ENCODE measurements at regions not wholly inside any gene's neighbourhood (a gene's known extent, or its start where the extent isn't known, plus 50 kb on each side); places are given as distances from the start of the nearest gene placed in this dataset.

GRCh38 chr2:121131375-121131774 is 153.6 kb downstream of the TFCP2L1 start:
- CTCF ChIA-PET: interaction anchor here (0.6 to 1.6 kb wide), 3 partner anchors 27 to 1215 kb away, joined by 3 to 4 read pairs (median 4); no protein-coding TSS in a partner anchor
- POLR2A ChIA-PET: no interaction called here
- no peak for DNase-seq (ENCODE audit: low read depth)
- Histone ChIP-seq H3K36me3 (ENCODE audit: control insufficient read depth, insufficient read depth, low read length) (no peaks in the 10 kb centered on the region), H3K4me3 (ENCODE audit: low read depth, low read length) (no peak overlapping the region), H3K27me3 (ENCODE audit: control insufficient read depth, insufficient read depth, low read length) (peaks cover 6% of the 10 kb centered on the region)
- TF ChIP-seq CTCF (IDR thresholded peaks at IDR 0.05; ENCODE audit: insufficient read depth, low read depth, low read length): no peak

GRCh38 chr2:121132054-121132761 is 152.8 kb downstream of the TFCP2L1 start:
- DNase-seq (ENCODE audit: low read depth): no peak
- no peak overlapping the region for H3K4me3 ChIP-seq (ENCODE audit: low read depth, low read length)
- TF ChIP-seq CTCF (IDR thresholded peaks at IDR 0.05; ENCODE audit: insufficient read depth, low read depth, low read length): no peak
- H3K36me3 ChIP-seq (ENCODE audit: control insufficient read depth, insufficient read depth, low read length): no peaks in the 10 kb centered on the region
- ChIA-PET CTCF (interaction anchor here (0.6 to 1.6 kb wide), 5 partner anchors 18 to 1216 kb away, joined by 3 to 4 read pairs (median 3); no protein-coding TSS in a partner anchor), POLR2A (no interaction called here)
- peaks cover 6% of the 10 kb centered on the region for H3K27me3 ChIP-seq (ENCODE audit: control insufficient read depth, insufficient read depth, low read length)

- CTCF ChIA-PET: interaction anchor here (0.6 to 1.6 kb wide), 4 partner anchors 18 to 223 kb away, joined by 3 to 4 read pairs (median 3); no protein-coding TSS in a partner anchor
Measured at GRCh38 chr2:121132762-121133107, 152.3 kb downstream of the TFCP2L1 start.

GRCh38 chr2:121133551-121134319 is 151.3 kb downstream of the TFCP2L1 start:
- ChIA-PET CTCF (interaction anchor here (1.0 kb wide), 1 partner anchor 17 kb away, joined by 3 read pairs; no protein-coding TSS in a partner anchor), POLR2A (no interaction called here)
- no peak for DNase-seq (ENCODE audit: low read depth)
- no peaks in the 10 kb centered on the region for H3K36me3 ChIP-seq (ENCODE audit: control insufficient read depth, insufficient read depth, low read length)
- TF ChIP-seq CTCF (IDR thresholded peaks at IDR 0.05; ENCODE audit: insufficient read depth, low read depth, low read length): no peak
- H3K4me3 ChIP-seq (ENCODE audit: low read depth, low read length): no peak overlapping the region
- H3K27me3 ChIP-seq (ENCODE audit: control insufficient read depth, insufficient read depth, low read length): peaks cover 3% of the 10 kb centered on the region; the same call in 1 of the 2 replicates

More at GRCh38 chr2:121132762-121133107, 152.3 kb downstream of the TFCP2L1 start:
- Histone ChIP-seq H3K27me3 (ENCODE audit: control insufficient read depth, insufficient read depth, low read length) (peaks cover 5% of the 10 kb centered on the region; the same call in 1 of the 2 replicates), H3K4me3 (ENCODE audit: low read depth, low read length) (no peak overlapping the region), H3K36me3 (ENCODE audit: control insufficient read depth, insufficient read depth, low read length) (no peaks in the 10 kb centered on the region)
- POLR2A ChIA-PET: no interaction called here
- DNase-seq (ENCODE audit: low read depth): no peak
- no peak for TF ChIP-seq CTCF (IDR thresholded peaks at IDR 0.05; ENCODE audit: insufficient read depth, low read depth, low read length)

- H3K4me3 ChIP-seq (ENCODE audit: low read depth, low read length): no peak overlapping the region
- no peak for TF ChIP-seq CTCF (IDR thresholded peaks at IDR 0.05; ENCODE audit: insufficient read depth, low read depth, low read length)
- no peak for DNase-seq (ENCODE audit: low read depth)
- H3K27me3 ChIP-seq (ENCODE audit: control insufficient read depth, insufficient read depth, low read length): peaks cover 3% of the 10 kb centered on the region; the same call in 1 of the 2 replicates
- no peaks in the 10 kb centered on the region for H3K36me3 ChIP-seq (ENCODE audit: control insufficient read depth, insufficient read depth, low read length)
- ChIA-PET CTCF (no interaction called here), POLR2A (no interaction called here)
Measured at GRCh38 chr2:121134728-121135127, 150.3 kb downstream of the TFCP2L1 start.

Data from BJ (cell line).